ENCODE measurements at regions not wholly inside any gene's neighbourhood (a gene's known extent, or its start where the extent isn't known, plus 50 kb on each side); places are given as distances from the start of the nearest gene placed in this dataset.

- no peak for TF ChIP-seq CEBPG (CRISPR knock-in tag; IDR thresholded peaks at IDR 0.05)
- TF ChIP-seq CEBPG (tag; conservative IDR thresholded peaks at IDR 0.05 in 1 of 2, IDR thresholded peaks at IDR 0.05 in 1 of 2) = no peak
- no peak for TF ChIP-seq THRB (CRISPR knock-in tag; conservative IDR thresholded peaks at IDR 0.05)
- TF ChIP-seq RBBP5 (IDR thresholded peaks at IDR 0.05; ENCODE audit: borderline replicate concordance, insufficient read depth, low read length, poor library complexity, severe bottlenecking) = no peak
- TF ChIP-seq ZNF695 (CRISPR knock-in tag; IDR thresholded peaks at IDR 0.05) = no peak
- TF ChIP-seq, protein P1, sequence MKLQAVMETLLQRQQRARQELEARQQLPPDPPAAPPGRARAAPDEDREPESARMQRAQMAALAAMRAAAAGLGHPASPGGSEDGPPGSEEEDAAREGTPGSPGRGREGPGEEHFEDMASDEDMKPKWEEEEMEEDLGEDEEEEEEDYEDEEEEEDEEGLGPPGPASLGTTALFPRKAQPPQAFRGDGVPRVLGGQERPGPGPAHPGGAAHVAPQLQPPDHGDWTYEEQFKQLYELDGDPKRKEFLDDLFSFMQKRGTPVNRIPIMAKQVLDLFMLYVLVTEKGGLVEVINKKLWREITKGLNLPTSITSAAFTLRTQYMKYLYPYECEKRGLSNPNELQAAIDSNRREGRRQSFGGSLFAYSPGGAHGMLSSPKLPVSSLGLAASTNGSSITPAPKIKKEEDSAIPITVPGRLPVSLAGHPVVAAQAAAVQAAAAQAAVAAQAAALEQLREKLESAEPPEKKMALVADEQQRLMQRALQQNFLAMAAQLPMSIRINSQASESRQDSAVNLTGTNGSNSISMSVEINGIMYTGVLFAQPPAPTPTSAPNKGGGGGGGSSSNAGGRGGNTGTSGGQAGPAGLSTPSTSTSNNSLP (IDR thresholded peaks at IDR 0.05; ENCODE audit: borderline replicate concordance, low read depth, low read length) = no peak
- TF ChIP-seq, protein P2, sequence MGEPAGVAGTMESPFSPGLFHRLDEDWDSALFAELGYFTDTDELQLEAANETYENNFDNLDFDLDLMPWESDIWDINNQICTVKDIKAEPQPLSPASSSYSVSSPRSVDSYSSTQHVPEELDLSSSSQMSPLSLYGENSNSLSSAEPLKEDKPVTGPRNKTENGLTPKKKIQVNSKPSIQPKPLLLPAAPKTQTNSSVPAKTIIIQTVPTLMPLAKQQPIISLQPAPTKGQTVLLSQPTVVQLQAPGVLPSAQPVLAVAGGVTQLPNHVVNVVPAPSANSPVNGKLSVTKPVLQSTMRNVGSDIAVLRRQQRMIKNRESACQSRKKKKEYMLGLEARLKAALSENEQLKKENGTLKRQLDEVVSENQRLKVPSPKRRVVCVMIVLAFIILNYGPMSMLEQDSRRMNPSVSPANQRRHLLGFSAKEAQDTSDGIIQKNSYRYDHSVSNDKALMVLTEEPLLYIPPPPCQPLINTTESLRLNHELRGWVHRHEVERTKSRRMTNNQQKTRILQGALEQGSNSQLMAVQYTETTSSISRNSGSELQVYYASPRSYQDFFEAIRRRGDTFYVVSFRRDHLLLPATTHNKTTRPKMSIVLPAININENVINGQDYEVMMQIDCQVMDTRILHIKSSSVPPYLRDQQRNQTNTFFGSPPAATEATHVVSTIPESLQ (CRISPR knock-in tag; IDR thresholded peaks at IDR 0.05) = no peak
- TF ChIP-seq PTBP1 (IDR thresholded peaks at IDR 0.05; ENCODE audit: low read depth, low read length) = no peak
- TF ChIP-seq, protein P3, sequence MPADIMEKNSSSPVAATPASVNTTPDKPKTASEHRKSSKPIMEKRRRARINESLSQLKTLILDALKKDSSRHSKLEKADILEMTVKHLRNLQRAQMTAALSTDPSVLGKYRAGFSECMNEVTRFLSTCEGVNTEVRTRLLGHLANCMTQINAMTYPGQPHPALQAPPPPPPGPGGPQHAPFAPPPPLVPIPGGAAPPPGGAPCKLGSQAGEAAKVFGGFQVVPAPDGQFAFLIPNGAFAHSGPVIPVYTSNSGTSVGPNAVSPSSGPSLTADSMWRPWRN (IDR thresholded peaks at IDR 0.05; ENCODE audit: low read depth) = no peak
- no peak for TF ChIP-seq ZNF431 (CRISPR knock-in tag; IDR thresholded peaks at IDR 0.05)
- TF ChIP-seq HMGN3 (IDR thresholded peaks at IDR 0.05; ENCODE audit: borderline replicate concordance, extremely low read depth, insufficient read length, low read depth, low read length) = no peak
These were observed 83.3 kb upstream of the COL5A1 start (continued) for GRCh38 chr9:134558124-134558905.
